HG03469 (cell line): ENCODE measurements at regions not wholly inside any gene's neighbourhood (a gene's known extent, or its start where the extent isn't known, plus 50 kb on each side); places are given as distances from the start of the nearest gene placed in this dataset.
"Not testable (repeated sequence)": the region's sequence is repeated elsewhere in the genome, so short reads cannot be mapped to it uniquely, and the experiment has no call there.

Experiments used
- ATAC-seq: cut with Tn5 transposase; IDR thresholded peaks from one replicate; pipeline ENCODE4 v1.9.1; 2021; ENCODE audit warnings: mild to moderate bottlenecking, moderate library complexity, moderate number of reproducible peaks; ENCODE audit not compliant: unreplicated experiment

GRCh38 chr9:30771163-30771708 is 1613.2 kb upstream of the ACO1 start:
- no peak for ATAC-seq

GRCh38 chr9:30771760-30772159 is 1612.7 kb upstream of the ACO1 start:
- no peak for ATAC-seq

GRCh38 chr9:30773427-30773826 is 1611.0 kb upstream of the ACO1 start:
- ATAC-seq: no peak

- no peak for ATAC-seq
Measured at GRCh38 chr9:30774326-30774725, 1610.1 kb upstream of the ACO1 start.

- no peak for ATAC-seq
Measured at GRCh38 chr9:30775236-30775635, 1609.2 kb upstream of the ACO1 start.

- ATAC-seq: no peak
Measured at GRCh38 chr9:30796764-30797163, 1587.7 kb upstream of the ACO1 start.

GRCh38 chr9:30799527-30800101 is 1584.8 kb upstream of the ACO1 start:
- ATAC-seq: no peak

- ATAC-seq: no peak
Measured at GRCh38 chr9:30800421-30800820, 1584.0 kb upstream of the ACO1 start.

GRCh38 chr9:30812821-30813220 is 1571.6 kb upstream of the ACO1 start:
- ATAC-seq: no peak

- no peak for ATAC-seq
Measured at GRCh38 chr9:30815585-30815984, 1568.9 kb upstream of the ACO1 start.

- ATAC-seq: no peak
Measured at GRCh38 chr9:30845136-30845535, 1539.3 kb upstream of the ACO1 start.

- ATAC-seq: no peak
Measured at GRCh38 chr9:30846651-30847050, 1537.8 kb upstream of the ACO1 start.

GRCh38 chr9:30851600-30851999 is 1532.8 kb upstream of the ACO1 start:
- ATAC-seq: no peak

GRCh38 chr9:30900706-30901105 is 1483.7 kb upstream of the ACO1 start:
- no peak for ATAC-seq

- no peak for ATAC-seq
Measured at GRCh38 chr9:30913331-30913730, 1471.1 kb upstream of the ACO1 start.

- no peak for ATAC-seq
Measured at GRCh38 chr9:30915451-30915850, 1469.0 kb upstream of the ACO1 start.

- no peak for ATAC-seq
Measured at GRCh38 chr9:30925126-30925525, 1459.3 kb upstream of the ACO1 start.

GRCh38 chr9:30925635-30926034 is 1458.8 kb upstream of the ACO1 start:
- ATAC-seq: no peak

- ATAC-seq: no peak
Measured at GRCh38 chr9:30928045-30928444, 1456.4 kb upstream of the ACO1 start.

- no peak for ATAC-seq
Measured at GRCh38 chr9:30932226-30932625, 1452.2 kb upstream of the ACO1 start.

GRCh38 chr9:30935730-30936129 is 1448.7 kb upstream of the ACO1 start:
- no peak for ATAC-seq

GRCh38 chr9:30937106-30937505 is 1447.3 kb upstream of the ACO1 start:
- ATAC-seq: no peak

- ATAC-seq: not testable (repeated sequence)
Measured at GRCh38 chr9:30942852-30943251, 1441.6 kb upstream of the ACO1 start.
